Right atrium auricular region (tissue), 2 donors: ENCODE measurements at regions not wholly inside any gene's neighbourhood (a gene's known extent, or its start where the extent isn't known, plus 50 kb on each side); places are given as distances from the start of the nearest gene placed in this dataset.

Source experiments
- DNase-seq: peaks from one replicate; pipeline ENCODE4 v3.0.0-alpha.2; 2019; ENCODE audit warnings: low spot score
- H3K27ac ChIP-seq, 2 donors: fragments of 200-600 bp; sonication (generic); 1 replicate in 1 of 2; 2 replicates in 1 of 2; pipeline ENCODE4 v1.5.1; 2016 to 2019
- H3K27me3 ChIP-seq, 2 donors: fragments of 200-600 bp; sonication (generic); one replicate each; pipeline versions ENCODE4 v1.5.1 to v1.6.0; 2017 to 2019
- H3K36me3 ChIP-seq: fragments of 200-600 bp; sonication (generic); one replicate; pipeline ENCODE4 v1.5.1; 2016
- H3K4me1 ChIP-seq, 2 donors: fragments of 200-600 bp; sonication (generic); one replicate each; pipeline versions ENCODE4 v1.5.1 to v1.6.0; 2017 to 2019
- H3K4me3 ChIP-seq, 2 donors: fragments of 200-600 bp; sonication (generic); 1 replicate in 1 of 2; 2 replicates in 1 of 2; pipeline ENCODE4 v1.5.1; 2017 to 2019; ENCODE audit warnings: mild to moderate bottlenecking in 1 of 2, moderate library complexity in 1 of 2
- H3K9me3 ChIP-seq, 2 donors: fragments of 200-600 bp; sonication (generic); one replicate each; pipeline ENCODE4 v1.5.1; 2019
- TF ChIP-seq, protein P1 (sequence below), 2 donors: fragments of 200-600 bp; sonication (generic); IDR thresholded peaks; one replicate each; pipeline ENCODE4 v1.5.1; 2019; ENCODE audit warnings: antibody characterized with exemption in 2 of 2

DNA sequence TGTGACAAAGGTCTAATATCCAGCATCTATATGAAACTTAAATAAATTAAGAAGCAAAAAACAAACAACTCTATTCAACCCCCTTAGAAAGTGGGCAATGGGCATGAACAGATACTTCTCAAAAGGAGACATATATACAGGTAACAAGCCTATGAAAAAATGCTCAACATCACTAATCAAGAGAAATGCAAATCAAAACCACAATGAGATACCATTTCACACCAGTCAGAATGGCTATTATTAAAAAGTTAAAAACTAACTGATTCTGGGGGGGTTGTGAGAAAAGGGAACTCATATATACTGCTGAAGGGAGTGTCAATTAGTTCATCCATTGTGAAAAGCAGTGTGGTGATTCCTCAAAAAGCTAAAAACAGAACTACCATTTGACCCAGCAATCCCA, 198.9 kb downstream of the BMP4 start:
- no peaks in the 10 kb centered on the region for H3K36me3 ChIP-seq

DNA sequence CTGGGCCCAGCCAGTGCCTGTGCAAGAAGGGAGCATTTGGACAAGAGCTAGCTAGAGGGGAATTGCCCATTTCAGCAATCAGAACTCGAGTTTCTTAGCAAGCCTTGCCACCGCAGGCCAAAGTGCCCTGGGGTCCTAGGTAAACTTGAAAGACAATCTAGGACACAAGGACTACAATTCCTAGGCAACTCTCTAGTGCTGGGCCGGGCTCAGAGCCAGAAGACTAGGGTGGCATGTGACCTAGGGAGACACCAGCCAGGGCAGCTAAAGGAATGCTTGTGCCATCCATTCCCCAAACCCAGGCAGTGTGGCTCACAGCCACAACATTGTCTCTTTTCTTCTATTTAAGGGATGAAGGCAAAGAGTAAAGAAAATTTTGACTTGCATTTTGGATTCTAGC, 205.0 kb downstream of the BMP4 start:
- Histone ChIP-seq H3K4me1 (no peaks in the 10 kb centered on the region), H3K9me3 (no peaks in the 10 kb centered on the region), H3K4me3 (no peak overlapping the region), H3K36me3 (no peaks in the 10 kb centered on the region), H3K27ac (no peak overlapping the region), H3K27me3 (no peaks in the 10 kb centered on the region)
- no peak for DNase-seq
- TF ChIP-seq, protein P1, sequence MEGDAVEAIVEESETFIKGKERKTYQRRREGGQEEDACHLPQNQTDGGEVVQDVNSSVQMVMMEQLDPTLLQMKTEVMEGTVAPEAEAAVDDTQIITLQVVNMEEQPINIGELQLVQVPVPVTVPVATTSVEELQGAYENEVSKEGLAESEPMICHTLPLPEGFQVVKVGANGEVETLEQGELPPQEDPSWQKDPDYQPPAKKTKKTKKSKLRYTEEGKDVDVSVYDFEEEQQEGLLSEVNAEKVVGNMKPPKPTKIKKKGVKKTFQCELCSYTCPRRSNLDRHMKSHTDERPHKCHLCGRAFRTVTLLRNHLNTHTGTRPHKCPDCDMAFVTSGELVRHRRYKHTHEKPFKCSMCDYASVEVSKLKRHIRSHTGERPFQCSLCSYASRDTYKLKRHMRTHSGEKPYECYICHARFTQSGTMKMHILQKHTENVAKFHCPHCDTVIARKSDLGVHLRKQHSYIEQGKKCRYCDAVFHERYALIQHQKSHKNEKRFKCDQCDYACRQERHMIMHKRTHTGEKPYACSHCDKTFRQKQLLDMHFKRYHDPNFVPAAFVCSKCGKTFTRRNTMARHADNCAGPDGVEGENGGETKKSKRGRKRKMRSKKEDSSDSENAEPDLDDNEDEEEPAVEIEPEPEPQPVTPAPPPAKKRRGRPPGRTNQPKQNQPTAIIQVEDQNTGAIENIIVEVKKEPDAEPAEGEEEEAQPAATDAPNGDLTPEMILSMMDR (IDR thresholded peaks at IDR 0.05) = no peak

More for the DNA sequence above, 198.9 kb downstream of the BMP4 start:
- Histone ChIP-seq H3K27ac (no peak overlapping the region), H3K9me3 (peaks cover 0 to 10% of the 10 kb centered on the region in 2 donors), H3K4me3 (no peak overlapping the region), H3K27me3 (no peaks in the 10 kb centered on the region), H3K4me1 (no peaks in the 10 kb centered on the region)
- TF ChIP-seq, protein P1 (IDR thresholded peaks at IDR 0.05) = no peak
- no peak for DNase-seq

DNA sequence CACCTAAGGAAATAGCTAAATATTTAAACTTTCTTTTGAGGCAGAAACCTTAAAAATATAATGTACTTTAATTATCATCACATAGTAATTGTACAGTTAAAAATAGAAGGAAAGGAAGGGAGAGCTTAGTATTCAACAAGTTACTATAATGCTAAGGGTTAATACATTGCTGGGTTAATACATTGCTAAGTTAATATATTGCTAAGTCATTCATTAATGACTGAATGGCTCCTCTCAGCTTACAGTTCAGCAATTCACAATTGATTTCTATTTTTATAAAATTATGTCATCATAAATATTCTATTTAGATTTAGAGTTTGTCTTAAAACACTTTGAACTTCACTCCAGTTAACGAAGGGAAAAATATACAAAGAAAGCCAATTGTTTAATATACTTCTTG, 207.9 kb downstream of the BMP4 start:
- Histone ChIP-seq H3K4me1 (no peaks in the 10 kb centered on the region), H3K4me3 (no peak overlapping the region)
- TF ChIP-seq, protein P1 (IDR thresholded peaks at IDR 0.05) = no peak

DNA sequence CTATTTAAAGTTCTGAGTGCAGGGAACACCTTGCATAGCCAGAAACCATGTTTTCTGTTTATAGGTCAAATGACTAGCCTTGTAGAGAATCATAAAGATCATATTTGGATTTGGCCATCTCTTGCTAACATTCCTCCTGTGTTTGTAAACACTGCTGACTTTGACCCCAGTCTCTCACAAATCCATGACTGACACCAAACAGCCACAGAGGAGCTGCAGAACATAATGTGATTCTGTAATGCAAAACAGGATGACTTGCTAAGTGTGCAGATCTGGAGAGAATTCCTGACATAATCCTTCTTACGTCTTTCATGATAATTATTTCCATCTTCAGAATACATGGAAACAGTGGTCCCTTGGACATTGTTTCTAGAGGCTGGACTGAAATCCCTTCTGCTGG, 211.8 kb downstream of the BMP4 start:
- TF ChIP-seq, protein P1 (IDR thresholded peaks at IDR 0.05) = no peak
- Histone ChIP-seq H3K9me3 (no peaks in the 10 kb centered on the region), H3K27ac (no peak overlapping the region), H3K4me1 (no peaks in the 10 kb centered on the region), H3K27me3 (no peaks in the 10 kb centered on the region), H3K36me3 (no peaks in the 10 kb centered on the region), H3K4me3 (no peak overlapping the region)
- DNase-seq = no peak

More for the DNA sequence above, 207.9 kb downstream of the BMP4 start:
- no peaks in the 10 kb centered on the region for H3K27me3 ChIP-seq
- DNase-seq = no peak
- H3K36me3 ChIP-seq = no peaks in the 10 kb centered on the region
- no peaks in the 10 kb centered on the region for H3K9me3 ChIP-seq
- no peak overlapping the region for H3K27ac ChIP-seq

DNA sequence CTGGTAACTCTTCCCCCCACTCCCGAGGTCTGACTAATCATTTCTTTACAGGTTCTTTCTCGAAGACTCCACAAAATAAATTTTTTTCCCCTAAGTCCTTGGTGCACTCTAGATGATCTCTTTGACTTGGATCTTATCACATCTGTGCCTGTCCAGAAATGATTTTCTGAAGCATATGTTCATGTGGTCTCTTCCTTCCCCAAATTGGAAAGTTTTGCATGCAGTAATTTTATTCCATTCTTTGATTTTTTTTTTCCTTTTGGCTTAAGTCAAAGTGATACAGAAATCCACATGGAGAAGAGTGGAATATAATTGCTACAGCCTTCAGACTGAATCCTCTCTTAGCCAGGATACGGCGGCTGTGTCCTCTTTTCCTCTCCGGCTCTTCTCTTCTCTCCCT, 213.3 kb downstream of the BMP4 start:
- no peak overlapping the region for H3K4me3 ChIP-seq
- no peaks in the 10 kb centered on the region for H3K9me3 ChIP-seq
- no peak for DNase-seq
- H3K27me3 ChIP-seq = no peaks in the 10 kb centered on the region
- TF ChIP-seq, protein P1 (IDR thresholded peaks at IDR 0.05) = no peak
- H3K4me1 ChIP-seq = no peaks in the 10 kb centered on the region
- no peak overlapping the region for H3K27ac ChIP-seq
- no peaks in the 10 kb centered on the region for H3K36me3 ChIP-seq

DNA sequence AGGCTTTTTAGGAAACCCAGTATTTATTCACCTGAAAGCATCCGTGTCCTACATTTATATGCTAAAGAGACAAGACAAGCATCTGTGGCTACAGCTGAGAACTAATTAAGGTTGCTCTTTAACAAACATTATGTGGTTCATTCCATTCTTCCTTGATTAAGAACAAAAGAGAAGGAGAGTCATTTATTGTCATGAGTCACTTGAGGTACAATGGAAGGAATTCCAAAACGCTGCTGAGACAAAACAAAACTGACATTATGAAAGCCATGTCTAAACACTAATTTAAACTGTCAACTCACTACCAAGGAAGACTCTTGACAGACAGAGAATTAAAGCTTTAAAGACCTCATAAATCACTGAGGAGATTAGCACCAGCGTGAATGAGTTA, 214.4 kb downstream of the BMP4 start:
- DNase-seq = no peak
- Histone ChIP-seq H3K27ac (no peak overlapping the region), H3K27me3 (no peaks in the 10 kb centered on the region), H3K36me3 (no peaks in the 10 kb centered on the region), H3K9me3 (no peaks in the 10 kb centered on the region), H3K4me1 (no peaks in the 10 kb centered on the region), H3K4me3 (no peak overlapping the region)
- TF ChIP-seq, protein P1 (IDR thresholded peaks at IDR 0.05) = no peak
